GM18867 (cell line): ENCODE measurements at regions not wholly inside any gene's neighbourhood (a gene's known extent, or its start where the extent isn't known, plus 50 kb on each side); places are given as distances from the start of the nearest gene placed in this dataset.

Source experiments
- ATAC-seq: cut with Tn5 transposase; IDR thresholded peaks from one replicate; pipeline ENCODE4 v1.9.1; 2021; ENCODE audit warnings: mild to moderate bottlenecking, moderate library complexity; ENCODE audit not compliant: unreplicated experiment

DNA sequence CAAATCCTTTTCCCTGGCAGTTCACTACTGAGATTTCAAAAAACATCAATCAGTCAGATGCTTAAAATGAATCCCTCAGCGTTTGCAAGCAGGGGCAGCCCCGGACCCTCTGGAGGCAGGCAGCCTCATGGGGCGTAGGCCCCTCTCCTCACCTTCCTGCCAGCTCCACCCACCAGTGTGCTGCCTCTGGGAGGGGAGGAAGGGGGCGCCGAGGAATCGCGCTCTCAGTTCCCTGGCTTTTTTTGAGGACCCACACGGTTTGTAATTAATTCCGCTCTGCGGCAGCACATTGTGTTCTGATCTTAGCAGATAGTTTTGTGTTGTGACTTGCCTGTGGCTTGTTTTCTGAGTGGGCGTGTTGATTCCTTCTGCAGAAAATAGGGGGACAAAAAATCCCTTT is 159.9 kb downstream of the KLF13 start:
- ATAC-seq = no peak

DNA sequence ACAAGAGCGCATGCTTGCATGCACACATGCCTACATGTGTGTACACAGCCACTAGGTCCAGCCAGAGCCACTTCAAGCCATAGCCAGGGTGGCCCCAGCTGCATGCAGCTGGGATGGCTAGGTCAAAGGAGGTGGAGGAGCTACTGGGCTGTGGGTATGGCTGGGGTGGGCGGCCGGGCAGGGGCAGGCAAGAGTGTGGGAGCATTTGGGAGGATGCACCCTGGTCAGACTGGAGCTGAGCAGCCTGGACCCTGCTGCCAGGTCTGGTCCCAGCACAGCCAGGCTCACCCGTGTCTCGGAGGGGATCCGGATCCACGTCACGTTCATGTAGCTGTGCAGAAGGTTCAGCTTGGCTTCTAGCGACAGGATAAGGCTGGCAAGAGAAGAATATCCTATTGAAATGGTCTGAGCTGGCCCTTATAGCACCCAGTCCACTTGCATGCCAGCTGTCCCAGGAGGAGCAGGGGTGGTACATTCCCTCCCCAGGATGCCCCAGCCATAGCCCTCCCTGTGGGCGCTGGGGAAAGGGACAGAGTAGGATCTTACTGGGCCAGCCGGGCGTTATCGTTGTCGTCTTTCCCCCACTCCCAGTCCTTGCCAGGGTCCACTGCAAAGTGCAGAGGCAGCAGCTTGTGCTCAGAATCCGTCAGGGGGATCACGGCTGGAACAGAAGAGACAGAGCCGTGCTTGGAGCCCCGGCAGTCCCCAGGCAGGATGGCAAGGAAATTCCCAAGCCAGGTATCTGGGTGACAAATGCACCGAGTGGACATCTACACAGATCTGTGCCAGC is 160.5 kb downstream of the KLF13 start:
- ATAC-seq = no peak

DNA sequence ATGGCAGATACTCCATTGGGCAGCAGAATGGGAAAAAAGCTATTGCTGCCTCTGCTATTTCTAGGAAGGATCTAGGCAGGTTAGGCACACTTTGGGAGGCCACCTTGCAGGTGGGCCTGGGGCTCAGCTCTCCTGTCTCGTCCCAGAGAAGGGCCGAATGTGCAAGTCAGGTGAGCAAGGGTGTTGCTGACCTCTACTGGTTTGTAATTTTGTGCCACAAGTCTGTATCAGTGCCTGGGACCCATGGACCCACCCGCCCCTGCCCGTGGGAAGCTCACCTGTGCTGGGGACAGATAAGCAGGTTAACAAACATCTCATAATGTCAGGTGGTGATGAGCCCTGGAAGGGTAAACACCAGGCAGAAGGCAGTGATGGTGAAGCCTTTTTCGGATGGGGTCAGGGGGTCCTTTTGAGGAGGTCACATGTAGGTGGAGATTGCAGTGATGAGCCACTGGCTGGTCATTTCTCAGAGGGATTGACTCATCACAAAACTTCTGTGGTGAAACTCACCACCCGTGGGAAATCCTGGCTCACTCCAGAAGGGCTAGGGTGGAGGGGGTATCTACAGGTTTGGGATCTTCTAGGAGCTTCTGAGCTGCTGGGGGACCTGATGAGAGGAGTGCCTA is 161.3 kb downstream of the KLF13 start:
- ATAC-seq = no peak

DNA sequence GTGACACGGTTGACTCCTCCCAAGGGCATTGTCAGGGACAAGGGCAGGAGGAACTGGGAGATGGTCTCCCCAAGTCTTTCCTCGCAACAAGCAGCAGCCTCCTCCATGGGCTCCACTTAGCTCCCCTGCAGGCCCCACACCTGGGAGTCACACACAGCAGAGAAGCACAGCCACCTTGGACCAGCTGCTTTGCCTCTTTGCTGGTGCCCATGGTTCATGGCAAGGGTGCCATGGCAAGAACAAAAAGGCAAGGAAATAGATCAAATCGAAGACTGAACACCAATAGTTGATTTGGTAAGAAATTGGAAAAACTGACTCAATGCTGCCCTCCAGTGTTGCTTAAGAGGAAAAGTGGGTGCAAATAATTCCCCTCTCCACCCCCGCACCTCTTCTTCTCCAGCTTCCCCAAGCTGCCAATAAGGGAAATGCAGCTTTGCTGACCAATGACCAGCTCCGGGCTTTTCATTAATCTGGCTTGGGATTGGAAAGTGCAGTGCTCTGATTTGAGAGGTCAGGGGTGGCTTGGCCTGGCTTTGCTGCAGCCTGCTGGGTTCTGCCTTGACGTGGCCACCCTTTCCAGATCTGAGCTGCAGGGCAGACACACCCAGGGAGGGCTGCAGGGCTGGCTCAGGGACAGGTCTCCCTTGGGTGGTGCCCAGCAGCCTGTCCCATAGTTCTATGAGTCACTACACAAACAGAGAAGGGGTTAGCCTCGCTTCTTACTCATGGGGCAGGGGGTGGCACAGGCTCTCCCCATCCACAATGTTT is 162.0 kb downstream of the KLF13 start:
- no peak for ATAC-seq

DNA sequence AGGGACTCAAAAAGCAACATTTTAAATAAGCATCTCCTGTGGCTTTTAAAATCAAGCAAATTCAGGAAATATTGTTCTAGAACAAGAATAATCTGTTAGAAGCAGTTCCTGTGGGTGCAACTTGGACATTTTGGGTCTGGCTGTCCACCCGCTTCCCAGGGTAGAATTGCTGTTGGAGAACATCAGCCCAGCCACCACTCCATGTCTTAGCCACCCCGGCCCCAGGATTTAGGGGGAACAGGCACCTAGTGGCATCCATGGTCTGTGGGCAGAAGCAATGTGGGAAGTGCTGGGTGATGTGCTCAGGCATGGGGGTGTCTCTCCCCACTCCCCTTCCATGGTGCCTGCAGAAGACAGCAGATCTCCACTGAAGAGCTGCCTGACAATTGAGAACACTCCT is 162.6 kb downstream of the KLF13 start:
- no peak for ATAC-seq

DNA sequence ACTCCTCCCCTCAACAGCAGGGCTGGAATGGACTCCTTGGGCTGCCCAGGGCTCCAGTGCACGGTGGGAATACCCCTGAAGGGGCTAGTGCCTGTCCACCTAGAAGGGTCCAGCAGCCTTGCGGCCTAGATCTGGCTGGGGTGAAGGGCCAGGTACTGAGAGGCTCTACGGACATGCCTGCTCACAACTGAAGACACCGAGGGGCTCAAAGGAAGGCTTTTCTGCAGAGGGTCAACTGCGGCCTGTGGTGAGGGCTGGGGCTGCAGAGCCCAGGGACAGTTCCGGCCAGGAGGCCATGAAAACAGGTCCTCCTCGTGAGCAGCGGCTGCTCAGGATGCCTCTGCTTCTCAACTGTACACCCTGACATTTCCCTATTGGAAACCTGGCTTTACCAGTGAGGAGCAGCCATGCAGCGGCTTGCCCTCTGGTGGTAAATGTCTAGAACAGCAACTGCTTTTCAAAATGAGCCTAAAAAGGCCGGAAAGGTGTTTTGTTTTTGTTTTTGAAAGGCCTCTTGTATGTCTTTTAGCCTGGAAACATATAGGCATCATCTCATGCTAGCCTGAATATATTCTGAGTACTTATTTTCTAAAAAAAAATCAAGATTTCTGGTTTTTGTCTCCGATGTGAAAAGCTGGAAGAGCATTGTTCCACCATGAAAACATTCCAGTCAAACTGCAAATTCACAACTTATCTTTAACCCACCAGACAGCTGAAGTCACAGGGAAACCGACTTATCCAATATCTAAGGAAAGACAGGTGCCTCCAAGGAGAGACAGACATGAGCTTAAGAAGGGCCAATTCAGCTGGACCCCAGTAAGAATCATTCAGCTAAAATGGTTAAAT is 163.4 kb downstream of the KLF13 start:
- ATAC-seq = no peak

DNA sequence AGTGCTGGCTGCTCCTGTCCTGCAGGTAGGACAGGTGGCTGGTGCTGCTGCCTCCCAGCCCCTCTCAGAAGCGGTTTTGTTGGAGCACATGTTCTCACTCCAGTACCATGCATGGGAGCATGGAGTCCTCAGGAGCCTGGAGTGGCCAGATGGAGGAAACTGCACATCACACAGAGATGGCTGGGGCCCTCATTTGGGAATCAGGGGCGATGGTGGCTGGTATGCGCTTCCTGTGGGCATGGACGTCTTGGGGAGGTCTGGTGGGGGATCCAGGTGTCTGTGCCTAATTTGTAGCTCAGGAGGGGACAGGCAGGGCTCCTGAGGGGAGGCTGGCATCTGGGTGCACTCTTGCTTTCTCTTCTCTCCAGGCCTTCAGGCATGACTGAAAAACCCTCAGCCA is 168.2 kb downstream of the KLF13 start:
- no peak for ATAC-seq

DNA sequence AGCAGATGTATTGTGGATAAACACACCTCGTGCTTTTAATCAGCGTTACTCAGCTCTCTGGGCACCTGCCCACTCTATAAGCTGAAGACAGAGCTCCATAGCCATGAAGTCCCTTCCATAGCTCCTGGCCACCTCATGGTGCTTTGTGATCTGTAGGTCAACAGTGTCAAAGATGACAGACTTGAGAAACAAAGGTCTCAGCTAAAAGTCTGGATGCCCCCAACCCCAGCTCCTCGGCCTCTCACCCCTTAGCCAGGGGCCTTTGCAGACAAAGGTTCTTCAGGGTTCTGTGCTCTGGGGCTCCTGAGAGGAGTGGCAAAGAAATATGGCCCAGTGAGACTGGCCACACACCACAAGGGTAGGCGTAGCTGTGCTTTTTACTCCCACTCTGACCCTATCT is 168.6 kb downstream of the KLF13 start:
- ATAC-seq = no peak

DNA sequence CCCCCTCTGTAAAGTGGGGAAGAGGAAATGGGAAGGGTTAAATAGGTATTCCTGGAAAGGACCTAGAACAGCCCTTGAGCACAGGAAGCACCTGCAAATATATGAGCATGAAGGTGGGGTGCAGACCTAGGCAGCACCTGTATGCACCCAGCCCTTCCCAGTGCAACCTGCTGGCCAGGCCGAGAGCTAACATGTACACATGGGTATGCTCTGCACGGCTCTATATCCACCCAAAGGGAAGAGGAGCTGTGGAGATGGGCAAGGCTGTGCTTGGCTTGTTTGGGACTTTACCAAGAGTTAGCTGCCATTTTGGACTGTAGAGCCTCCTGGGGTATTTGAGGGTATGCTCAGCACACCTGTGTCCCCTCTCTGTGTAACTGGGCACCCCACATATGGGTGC is 171.2 kb downstream of the KLF13 start:
- no peak for ATAC-seq

DNA sequence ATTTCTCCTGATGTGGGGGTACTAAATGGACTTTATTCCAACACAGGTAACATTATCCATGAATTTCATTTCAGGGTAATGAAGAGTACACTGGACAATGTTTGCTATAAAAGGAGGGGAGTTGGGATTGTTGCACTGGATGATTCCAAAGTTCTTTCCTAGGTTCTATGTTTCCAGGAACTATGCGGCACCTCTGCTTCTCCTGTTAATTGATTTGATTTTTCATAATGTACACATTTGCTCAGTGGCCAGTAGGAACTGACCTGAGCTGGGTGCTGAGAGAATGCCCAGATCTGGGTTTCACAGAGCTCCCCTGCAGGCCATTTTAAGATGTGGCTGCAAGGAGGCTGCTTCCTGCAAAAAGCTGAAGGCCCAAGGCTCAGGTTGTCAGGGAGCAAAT is 171.7 kb downstream of the KLF13 start:
- no peak for ATAC-seq

DNA sequence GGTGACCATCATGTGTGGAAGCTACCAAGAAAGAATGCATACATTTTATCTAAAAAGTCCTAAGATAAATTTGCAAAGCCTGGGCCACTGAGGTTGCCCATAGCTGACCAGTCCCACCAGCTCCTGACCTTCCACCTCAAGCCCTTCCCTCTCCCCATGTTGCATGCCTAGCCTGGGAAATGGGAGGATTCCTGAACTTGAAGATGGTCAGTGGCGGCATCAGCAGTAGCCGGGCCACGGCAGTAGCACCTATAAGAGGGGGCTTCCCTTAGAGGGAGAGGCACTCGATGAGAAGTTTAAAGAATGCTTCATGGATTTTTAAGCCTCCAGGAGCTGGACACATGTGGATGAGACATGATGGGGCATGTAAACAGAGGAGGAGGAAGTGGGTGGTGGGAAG is 172.1 kb downstream of the KLF13 start:
- no peak for ATAC-seq

DNA sequence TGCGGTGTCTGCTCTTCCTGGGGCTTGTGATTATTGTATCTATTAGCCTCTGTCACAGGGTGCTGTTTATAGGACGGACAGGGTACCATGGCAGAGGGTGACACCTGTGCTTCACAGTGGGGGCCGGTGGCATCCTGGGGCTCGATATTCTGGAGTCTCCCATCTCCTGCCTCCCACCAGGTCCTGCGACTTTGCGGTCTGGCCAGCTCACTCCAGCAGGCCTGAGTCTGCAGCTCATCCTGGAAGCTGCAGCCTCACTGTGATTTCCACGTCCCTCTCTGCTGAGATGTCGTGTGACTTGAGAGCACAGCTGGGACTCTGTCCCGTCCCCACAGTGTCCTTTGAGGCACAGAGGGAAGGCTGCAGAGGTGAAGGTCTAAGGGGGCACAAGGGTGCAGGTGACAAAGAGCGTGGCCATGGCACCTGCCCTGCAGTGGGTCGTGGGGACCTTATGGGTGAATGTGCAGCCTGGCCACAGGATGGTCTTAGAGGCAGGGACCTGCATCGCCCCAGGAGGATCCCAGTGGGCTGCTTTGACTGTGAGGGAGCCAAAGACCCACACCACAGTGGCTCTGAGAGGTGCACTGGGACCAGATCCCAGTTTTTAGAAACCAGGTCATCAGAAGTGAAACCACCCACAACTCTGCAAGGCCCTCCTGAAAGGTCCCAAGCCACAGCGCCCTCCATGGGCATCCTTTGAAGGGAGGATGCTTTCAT is 172.8 kb downstream of the KLF13 start:
- ATAC-seq = no peak

DNA sequence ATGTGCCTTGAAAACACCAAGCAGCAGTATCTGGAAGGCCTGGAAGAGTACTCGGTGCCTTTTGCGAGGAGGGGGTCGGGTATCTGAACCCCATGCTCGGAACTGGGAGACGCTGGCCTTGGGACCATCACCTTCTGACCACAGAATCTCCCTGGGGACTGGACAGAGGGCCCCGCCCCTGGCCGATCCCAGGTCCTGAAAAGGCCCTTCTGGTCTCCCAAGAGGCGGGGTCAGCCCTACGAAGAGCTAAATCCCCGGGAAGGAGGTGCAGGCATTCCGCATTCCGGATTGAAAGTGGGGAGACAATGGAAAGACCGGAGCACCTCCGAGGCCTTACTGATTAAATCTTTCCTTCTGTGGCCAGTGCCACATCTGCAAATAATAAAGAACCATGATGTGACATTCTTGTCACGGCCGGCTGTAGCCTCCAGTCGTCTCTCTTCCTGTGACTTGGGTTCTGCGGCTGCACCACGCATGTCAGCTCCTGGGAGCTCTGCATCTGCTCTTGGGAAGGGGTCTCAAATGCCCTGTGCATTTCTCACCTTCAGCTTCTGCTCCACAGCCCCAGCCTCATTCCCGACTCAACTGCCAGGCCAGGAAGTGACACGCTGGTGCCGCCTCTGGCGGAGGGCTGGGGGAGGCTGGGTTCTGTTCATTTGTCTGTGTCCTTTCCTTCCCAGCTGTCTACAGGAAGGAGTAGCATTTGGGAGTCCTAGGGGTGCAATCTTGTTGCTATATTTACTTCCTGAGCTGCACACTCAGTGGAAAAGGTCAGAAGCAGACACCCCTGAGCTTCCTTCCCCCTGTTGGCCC is 173.5 kb downstream of the KLF13 start:
- ATAC-seq = no peak

DNA sequence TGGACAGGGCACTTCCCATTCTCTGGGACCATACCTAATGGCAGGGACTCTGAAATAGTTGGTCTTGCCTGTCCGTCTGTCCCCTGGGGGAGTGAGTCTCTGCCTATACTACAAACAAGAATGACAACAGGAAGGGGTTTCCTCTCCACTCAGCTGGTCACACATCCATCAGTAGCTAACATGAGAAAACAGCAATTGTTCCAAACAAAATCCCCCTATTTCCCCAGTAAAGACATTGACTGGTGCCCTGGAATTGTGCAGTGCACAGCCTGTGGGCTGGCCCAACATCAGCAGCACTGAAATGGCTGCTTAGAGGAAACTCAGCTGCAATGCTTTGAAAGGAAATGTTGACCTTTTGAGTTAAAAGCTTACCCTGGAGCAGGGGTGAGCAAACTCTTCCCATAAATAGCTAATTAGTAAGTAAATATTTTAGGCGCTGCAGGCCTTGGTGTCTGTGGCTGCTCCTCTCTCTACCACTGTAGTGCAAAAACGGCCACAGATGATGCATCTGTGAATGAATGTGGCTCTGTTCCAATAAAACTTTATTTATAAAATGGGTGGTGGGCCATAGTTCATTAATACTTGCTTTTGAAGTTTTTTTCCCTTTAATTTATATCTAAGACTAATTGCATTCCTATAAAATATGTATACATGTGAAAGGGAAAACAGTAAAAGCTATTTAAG is 174.3 kb downstream of the KLF13 start:
- ATAC-seq = no peak

DNA sequence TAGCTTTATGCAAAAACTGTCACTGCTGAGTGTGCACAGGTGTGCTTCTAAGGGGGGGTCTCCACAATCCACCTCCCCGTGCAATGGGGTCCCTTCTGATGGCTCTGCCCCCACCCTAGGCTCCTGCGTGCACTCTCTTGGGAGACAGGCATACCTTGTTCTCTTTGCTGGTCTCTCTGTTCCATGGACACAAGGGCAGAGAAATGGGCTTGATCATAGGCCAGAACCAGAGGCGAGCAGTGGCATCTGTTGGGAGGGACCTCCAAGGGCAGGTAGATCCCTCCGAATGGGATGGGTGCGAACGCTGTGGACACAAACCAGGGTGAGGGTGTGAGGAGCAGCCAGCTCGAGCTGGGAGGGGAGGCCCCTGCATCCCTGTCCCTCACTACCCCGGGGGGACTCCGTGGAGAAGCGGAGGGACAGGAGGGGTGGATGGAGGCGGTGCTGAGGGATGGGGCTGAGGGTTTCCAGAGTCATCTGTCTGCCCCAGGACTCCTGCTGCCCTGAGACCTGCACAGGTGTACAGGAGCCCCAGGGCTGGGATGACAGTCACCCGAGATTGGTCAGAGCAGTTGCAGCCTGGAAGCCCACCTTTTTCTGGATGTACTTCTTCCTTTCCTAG is 175.0 kb downstream of the KLF13 start:
- no peak for ATAC-seq

DNA sequence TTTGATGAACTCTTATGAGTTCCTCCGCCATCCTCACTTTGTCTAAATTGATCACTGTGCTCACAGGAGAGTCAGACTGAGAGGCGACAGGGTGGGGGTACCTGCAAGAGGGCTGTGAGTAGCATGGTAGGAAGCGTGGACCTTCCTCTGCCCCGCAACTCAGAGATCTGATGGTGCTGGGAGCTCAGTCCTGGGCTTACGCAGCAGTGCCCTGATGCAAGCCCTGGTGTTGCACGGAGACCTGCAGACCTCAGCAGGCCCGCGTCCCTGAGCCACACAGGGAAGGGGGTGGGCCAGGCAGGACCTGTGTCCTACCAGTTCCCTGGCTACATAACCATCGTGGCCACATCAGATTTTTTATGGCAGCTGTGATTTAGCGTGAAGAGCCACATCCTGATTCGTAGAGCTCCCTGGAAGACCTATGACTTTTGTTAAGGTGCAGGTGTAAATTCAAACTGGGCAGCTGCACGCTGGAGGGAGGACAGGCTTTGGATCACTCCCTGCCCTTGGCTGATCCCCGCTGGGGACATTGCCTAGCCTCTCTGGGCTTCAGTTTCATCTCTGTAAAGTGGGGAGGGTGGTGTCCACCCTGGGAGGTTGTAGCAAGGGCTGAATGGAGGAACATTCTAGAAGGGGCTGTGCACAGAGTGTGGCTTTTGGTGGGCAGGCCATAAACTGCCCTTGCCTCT is 176.1 kb downstream of the KLF13 start:
- no peak for ATAC-seq

DNA sequence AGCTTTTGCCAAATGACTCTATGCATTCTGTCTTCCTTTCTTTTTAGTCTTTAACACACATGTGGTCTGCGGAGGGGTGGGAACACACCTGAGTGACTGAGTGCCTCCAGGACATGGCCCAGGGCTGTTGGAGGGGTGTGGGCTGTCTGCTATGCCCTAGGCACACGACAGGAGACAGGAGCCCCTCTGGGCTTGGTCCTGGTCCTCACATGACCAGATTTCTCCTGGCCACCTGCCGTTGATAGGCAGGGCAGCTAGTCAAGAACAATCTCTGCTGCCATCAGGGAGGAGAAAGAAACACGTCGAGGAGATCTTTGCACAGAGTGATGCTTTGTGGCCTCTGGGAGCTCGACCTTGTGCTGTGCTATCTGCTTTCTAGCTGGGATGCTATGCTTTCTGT is 176.6 kb downstream of the KLF13 start:
- ATAC-seq = no peak
